GM19324 (cell line): ENCODE measurements at regions not wholly inside any gene's neighbourhood (a gene's known extent, or its start where the extent isn't known, plus 50 kb on each side); places are given as distances from the start of the nearest gene placed in this dataset.
"Not testable (repeated sequence)": the region's sequence is repeated elsewhere in the genome, so short reads cannot be mapped to it uniquely, and the experiment has no call there.

Source experiments
- ATAC-seq: cut with Tn5 transposase; IDR thresholded peaks from one replicate; pipeline ENCODE4 v1.9.1; 2021; ENCODE audit warnings: mild to moderate bottlenecking, moderate library complexity; ENCODE audit not compliant: unreplicated experiment, low FRiP score

DNA sequence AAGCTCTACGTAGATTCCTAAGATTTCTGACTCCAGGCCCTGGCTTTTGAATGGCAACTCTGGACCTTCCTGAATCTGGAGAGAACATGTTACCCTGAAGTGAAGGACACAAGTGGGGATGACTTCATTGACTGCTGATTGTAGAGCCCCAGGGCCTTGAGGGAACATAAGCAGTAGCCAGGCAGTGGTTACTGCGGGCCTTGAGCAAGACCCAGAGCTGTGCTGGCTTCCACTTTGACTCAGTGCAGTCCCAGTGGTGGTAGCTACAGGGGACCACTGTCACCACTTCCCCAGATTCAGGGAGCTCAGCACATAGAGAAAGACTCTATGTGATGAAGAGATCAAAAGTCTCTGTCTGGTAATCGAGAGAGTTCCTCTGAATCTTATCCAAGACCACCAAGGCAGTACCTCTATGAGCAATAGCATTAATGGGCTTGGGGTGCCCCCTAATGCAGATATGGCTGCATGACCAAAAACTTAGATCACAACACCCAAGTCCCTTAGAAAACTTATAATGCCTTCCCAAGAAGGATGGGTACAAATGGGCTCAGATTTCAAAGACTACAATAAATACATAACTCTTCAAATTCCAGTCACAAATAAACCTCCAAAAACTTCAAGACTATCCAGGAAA is 1278.3 kb downstream of the AMY1C start:
- ATAC-seq: no peak

DNA sequence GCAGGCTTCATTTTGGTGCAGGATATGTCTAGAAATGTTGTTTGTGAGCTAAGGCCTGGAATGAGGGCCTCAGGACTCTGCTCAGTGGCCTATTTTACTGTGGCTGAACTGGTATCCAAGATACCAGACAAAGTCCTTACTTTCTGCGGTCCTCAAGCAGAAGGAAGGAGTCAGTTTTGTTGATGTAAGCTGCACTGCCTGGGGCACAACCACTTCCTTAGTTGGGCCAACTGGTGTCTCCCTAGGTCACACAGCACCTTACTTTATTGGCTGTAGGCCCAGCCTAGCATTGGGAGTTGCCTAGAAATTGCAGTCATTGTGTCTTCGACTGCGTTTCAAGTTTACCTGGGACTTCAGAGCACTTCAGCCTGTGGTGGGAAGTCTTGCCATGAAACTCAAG is 1322.7 kb downstream of the AMY1C start:
- ATAC-seq: no peak

DNA sequence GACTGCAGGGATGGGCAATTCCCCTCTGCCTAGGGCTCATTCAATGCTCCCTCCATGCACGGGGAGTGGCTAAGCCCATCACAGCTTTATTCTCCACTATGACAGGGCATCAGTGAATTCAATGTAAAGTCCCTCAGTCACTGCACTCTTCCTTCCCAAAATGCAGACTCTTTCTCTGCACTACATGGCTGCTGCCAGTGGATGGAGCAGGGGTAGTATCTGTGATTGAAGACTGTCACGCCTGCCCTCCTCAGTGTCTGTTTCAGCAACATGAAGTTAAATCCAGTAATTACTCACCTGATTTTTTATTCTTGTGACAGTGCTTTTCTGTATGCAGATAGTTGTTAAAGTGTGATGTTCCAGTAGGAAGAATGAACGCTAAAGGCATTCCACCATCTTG is 1323.2 kb downstream of the AMY1C start:
- no peak for ATAC-seq

DNA sequence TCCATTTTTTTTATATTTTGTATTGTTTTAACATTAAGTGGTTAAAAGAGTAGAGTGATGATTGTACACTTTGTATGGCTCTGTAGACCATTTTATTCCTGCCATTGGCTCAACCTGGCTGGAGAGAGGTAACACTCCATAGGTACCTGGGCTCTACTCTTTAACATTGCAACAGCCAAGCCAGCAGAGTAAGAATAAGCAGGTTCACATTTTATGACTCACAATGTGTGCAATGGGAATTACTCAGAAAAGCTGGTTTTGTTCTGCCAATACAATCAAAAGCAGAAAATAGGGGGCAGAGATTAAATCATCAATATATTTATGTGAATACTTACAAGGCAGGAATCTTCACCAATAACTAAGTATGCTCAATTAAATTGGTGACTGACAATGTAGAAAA is 1324.0 kb downstream of the AMY1C start:
- no peak for ATAC-seq

DNA sequence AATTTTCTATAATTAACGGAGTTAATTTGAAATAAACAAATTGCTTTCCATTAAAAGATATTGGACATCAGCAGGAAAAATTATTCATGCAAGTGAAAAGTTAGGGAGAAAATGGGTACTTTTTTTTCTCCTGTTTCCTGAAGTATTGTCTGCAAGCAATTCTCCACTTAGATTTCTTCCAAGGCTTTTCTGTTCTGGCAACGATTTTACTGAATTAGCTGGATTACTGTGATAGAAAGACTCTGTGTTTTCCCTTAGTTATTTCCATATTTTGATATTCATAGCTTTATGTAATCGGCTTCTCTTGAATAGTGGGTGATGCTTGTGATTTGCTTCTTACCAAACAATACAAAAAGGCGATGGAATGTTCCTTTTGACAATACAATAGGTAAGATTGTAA is 1333.9 kb downstream of the AMY1C start:
- no peak for ATAC-seq

DNA sequence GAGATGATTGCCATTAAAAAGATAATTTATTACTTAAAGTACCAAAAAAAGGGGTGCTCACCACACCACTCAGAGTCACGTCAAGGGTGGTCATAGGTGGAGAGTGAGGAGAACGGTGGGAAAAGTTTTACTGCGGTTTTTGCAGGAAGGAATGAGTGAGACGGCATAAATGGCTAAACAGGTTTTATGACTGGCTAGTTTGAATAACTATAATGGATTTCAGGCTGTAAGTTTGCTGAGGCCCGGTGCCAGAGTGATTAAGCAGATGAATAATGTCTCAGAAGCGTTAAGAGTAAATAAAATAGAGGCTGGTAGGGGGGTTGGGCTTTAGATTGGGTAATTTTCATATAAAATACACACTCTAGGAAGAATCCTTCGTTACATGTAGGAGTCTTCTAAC is 1337.8 kb downstream of the AMY1C start:
- no peak for ATAC-seq

DNA sequence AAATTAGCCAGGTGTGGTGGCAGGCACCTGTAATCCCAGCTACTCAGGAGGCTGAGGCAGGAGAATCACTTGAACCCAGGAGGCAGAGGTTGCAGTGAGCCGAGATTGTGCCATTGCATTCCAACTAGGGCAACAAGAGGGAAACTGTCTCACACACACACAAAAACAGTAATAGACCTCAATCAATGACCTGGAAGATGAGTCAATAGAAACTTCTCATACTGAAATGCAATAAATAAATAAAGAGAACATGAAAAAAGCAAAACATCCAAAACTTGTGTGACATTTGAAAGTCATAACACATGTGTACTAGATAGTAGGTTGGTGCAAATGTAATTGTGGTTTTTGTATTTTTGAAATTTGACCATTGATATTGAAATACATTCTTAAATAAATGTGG is 1338.5 kb downstream of the AMY1C start:
- no peak for ATAC-seq

DNA sequence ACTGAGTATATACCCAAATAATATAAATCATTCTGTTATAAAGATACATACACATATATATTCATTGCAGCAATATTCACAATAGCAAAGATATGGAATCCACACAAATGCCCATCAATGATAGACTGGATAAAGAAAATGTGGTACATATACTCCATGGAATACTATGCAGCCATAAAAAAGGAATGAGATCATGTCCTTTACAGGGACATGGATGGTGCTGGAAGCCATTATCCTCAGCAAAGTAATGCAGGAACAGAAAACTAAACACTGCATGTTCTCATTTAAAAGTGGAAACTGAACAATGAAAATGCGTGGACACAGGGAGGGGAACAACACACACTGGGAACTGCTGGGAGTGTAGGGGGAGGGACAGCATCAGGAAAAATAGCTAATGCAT is 1344.2 kb downstream of the AMY1C start:
- not testable (repeated sequence) for ATAC-seq

DNA sequence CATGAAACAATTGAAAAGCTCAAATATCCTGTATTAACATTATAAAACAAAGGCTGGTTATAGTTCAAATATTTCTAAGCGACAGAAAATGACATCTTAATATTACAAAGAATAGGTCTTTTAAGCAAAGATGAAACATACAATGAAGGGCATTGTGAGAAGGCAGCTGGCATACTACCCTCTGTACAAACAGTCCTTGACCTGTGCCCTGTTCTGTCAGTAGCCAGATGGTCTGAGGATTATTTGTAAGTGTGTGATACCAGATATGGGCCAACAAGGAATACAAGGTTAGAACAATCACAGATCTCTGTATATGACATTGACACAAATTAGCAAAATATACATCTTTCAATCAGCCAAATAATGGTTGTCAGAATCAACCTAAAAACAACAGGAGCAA is 1350.4 kb downstream of the AMY1C start:
- no peak for ATAC-seq

DNA sequence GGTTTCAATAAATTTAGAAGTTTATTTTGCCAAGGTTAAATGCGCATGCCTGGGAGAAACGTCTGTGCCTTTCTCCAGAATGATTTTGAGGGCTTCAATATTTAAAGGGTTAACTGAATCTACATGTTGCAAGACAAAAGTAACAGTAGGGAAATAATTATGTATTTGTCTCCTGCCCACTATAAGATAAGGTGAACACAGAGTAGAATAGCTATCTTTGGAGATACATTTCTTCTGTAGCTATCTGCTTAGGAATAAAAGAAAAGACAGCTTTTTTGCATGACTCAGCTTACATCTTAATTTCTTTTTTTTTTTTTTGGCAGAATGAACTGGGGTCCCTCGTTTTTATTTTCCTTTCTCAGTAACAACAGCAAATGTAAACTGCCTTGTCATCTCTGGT is 1351.6 kb downstream of the AMY1C start:
- ATAC-seq: no peak

DNA sequence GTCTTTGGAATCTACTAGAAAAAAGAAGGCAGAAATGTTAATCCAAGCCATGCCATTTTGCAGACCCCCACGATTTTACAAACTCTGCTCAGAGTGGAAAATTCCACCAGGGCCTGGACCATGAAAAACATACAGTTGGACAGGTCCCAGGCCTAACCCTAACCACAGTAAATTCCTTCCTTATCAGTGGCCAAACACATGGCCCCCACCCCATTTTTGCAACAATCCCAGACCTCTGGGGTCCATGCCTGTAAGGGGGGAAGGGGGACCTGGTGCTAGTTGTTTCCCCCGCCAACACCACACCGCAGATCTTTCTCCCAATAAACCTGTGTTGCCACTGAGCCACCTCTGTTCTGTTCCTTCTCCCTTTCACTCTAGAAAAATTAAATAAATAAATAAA is 1352.7 kb downstream of the AMY1C start:
- no peak for ATAC-seq

DNA sequence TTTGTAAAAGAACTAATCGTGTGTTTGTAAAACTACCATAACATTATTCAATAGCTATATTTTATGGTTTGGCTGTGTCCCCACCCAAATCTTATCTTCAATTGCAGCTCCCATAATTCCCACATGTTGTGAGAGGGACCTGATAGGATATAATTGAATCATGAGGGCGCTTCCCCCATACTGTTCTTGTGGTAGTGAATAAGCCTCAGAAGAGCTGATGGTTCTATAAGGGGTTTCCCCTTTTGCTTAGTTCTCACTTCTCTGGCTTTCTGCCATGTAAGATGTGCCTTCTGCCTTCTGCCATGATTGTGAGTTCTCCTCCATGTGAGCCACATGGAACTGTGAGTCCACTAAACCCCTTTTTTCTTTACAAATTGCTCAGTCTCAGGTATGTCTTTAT is 1372.3 kb downstream of the AMY1C start:
- no peak for ATAC-seq

DNA sequence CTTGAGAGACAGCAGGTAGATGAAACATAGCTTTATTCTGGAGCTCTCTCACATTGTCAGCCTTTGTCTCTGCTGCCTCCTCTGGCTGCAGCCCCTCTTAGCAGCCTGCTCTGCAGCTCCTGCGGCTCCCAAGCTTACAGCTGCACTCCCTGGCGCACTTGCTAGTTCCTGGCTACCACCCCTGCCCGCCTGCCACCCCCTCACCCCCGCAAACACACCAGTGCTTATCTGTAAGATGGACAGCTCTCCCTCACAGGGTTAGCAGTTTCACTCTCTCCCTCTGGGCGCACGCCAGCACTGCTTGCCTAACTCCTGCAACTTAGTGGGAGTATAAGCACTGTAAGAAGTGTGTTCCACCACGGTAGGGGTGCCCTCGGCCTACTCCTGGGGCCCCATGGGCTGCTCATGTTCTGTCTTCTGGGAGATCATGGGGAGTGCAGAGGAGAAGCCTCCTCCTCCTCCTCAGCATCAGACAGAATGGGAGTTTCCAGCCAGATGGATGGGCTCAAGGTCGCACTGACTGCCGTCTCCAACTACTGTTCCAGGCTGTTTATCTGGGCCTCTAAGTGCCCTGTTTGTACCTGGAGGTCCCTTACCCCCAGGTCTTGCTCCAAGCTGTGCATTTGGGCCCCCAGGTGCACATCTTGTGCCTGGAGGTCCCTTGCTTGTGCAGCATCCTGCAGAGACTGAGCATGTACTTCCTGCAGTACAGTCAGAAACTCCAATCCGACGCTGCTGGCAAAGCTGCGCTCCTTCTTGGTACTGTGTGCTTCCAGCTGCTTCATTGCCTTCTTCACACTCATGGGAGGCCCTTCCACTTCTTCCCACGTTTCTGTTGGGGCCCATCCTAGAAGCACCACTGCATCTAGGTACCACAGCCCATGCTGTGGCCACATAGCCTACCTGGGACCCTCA is 1388.1 kb downstream of the AMY1C start:
- ATAC-seq: peak; percentile 56

DNA sequence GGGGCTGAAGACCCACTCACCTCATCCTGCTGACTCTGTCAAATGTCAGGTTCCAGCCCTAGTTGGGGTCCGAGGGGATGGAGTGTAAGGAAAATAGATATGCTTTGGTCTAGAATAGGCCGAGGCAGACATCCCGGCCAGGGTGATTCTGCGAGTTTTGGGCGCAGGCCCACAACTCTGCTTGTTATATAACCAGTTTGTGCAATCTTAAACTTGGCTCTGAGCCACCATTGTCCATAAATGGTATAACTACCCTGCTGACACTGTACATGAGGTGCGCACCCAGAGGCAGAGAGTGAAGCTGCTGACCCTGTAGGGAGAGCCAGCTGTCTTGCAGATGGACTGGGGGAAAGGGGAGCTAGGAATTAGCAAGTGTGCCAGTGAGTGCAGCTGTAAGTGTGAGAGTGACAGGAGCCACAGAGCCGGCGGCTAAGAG is 1388.8 kb downstream of the AMY1C start:
- no peak for ATAC-seq

DNA sequence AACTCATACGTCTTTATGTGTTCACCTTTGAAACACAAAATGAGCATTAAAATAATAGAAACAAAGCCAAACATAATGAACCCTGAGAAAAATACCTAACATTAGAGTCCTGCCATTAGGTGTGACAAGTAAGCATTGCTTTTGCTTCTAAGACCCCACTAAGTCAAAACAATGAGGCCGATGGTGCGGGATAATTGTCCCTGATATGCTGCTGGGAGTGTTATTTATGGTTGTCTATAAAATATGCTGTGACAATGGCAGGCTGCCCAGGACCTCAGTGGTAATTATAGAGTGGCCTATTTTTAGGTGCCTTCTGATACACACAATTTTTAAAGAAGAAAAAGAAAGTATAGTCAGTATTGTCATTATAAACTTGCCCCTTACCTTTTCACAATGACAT is 1423.1 kb downstream of the AMY1C start:
- ATAC-seq: no peak

DNA sequence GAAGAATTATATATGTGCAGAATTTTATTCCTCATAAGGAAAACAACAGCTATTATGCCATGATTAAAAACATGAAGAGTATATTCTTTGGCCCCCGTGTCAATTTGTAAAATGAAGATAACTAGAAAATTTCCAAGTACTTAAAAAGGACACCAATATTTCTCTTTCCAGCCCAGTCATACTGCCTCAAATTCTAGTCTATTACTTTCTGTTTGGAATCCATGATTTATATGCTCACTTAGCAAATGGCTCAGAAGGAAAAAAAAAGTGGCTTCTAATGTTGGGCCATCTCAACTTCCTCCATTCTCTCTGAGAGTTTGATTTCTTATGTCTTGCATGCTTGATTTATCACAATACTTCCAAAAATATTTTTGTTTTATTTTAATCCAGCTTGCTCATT is 1431.1 kb downstream of the AMY1C start:
- no peak for ATAC-seq

DNA sequence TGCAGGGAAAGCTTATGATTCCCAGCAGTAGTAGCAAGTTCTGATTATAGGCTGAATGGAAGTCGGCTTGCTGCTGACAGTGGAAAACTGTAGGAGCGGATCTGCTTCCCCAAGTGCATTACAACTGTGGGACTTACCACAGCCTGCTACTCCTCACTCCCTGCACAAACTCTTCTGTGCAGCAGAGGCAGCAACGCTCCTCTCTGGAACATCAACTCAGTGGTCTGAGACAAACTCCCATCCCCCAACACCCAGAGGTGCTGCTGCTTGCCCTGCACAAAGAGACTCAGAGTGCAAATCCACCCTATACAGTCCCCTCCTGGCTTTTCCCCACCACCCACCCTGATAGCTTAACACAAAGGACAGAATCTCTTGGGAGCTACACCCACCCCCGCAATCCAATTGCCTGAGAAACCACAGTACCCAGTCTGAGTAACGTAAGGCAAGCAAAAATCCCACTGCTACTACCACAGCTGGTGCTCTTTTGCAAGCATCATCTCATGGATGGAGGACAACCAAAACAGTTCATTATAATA is 1455.2 kb downstream of the AMY1C start:
- no peak for ATAC-seq

DNA sequence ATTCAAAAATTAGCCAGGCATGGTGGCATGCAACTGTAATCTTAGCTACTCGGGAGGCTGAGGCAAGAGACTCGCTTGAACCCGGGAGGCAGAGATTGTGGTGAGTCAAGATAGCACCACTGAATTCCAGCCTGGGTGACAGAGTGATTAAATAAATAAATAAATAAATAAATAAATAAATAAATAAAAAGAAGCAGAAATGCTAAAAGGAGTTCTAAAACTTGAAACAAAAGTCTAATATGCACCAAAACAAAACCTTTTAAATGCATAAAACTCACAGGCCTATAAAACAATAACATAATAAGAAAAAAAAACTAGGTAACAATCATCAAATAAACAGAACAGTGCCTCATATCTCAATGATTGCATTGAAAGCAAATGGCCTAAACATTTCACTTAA is 1458.9 kb downstream of the AMY1C start:
- ATAC-seq: no peak

DNA sequence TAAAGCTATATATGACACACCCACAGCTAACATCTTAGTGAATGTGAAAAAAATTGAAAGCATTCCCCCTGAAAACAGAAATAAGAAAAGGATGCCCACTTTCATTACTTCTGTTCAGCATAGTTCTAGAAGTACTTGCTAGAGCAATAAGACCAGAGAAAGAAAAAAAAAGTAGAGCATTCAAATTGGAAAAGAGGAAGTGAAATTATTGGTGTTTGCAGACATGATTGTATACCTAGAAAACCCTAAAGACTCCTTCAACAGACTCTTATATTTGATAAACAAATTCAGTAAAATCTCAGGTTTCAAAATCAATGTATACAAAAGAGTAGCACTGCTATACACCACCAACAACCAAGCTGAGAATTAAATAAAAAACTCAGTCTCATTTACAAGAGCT is 1461.0 kb downstream of the AMY1C start:
- no peak for ATAC-seq

DNA sequence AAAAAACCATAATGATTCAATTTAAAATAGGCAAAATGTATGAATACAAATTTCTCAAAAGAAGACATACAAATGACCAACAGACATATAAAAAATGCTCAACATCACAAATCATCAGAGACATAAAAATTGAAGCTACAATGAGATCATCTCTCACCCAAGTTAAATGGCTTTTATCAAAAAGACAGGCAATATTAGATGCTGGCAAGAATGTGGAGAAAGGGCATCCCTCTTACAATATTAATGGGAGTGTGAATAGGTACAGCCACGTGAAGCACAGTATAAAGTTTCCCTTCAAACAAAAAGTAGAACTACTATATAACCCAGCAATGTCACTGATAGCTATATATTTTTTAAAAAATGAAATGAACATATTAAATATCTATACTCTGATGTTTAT is 1481.7 kb downstream of the AMY1C start:
- no peak for ATAC-seq

DNA sequence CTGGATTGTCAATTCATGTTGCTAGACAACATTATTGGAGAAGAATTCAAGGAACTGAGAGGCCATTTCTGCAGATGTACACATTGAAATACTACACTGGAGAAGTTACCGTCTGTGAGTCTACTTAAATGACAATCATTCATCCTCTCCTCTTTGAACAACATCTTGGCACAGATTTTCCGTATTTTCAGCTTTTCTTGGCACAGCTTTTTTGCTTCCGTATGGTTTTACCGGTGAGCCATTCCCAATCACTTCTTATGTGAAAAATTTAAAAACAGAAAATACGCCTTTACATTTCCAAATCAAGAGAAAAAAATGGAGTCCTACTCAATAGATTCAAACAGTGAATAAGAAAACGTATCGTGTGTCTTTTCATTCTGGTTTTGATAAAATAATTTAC is 1493.7 kb downstream of the AMY1C start:
- no peak for ATAC-seq

DNA sequence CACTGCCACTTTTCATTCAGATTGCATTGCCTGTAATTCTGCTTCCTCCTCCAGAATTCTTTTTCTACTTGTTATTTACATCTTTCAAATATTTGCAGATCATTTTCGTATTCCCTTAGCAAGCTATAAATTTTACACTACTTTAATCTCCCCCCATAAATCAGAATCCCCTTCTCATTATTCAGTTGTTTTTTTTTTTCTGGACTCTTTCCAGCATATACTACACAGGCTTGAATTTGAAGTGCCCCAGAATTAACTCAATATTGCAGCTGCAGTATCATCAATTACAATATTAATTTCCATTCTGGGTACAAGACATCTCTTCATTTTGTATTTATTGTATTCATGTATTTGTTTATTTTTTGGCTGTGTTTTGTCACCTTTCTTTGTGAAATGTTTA is 1494.3 kb downstream of the AMY1C start:
- no peak for ATAC-seq
